GM12878 (cell line): ENCODE measurements at regions not wholly inside any gene's neighbourhood (a gene's known extent, or its start where the extent isn't known, plus 50 kb on each side); places are given as distances from the start of the nearest gene placed in this dataset.

Experiments
- ATAC-seq: fragments of 200-7000 bp; cut with Tn5 transposase; 3 replicates; pipeline ENCODE4 v1.9.1; 2020; ENCODE audit warnings: mild to moderate bottlenecking, moderate library complexity
- BruUV-seq: library from RNA; stranded (reverse); fragments of 400-500 nt; replicated peaks from 2 replicates; lab custom pipeline; 2021; lab: Mats Ljungman, UMichigan
- CTCF ChIA-PET: fragments of 300-600 bp; sonication (Branson Sonifier 250); formaldehyde crosslinking; extraction: SDS; loops from one replicate; lab custom pipeline; 2021; ENCODE audit warnings: inconsistent platforms; lab: Yijun Ruan, JAX
- POLR2A ChIA-PET: fragments of 350-600 bp; formaldehyde crosslinking; extraction: SDS; loops from one replicate; lab custom pipeline; 2021; ENCODE audit warnings: inconsistent platforms; lab: Charles Lee
- RAD21 ChIA-PET: fragments of 300-600 bp; sonication (Branson Sonifier 250); formaldehyde crosslinking; loops from one replicate; lab custom pipeline; 2023; ENCODE audit warnings: antibody characterized with exemption; ENCODE audit not compliant: unreplicated experiment; lab: Charles Lee
- SMC1A ChIA-PET: fragments of 300-600 bp; sonication (Branson Sonifier 250); formaldehyde crosslinking; loops from one replicate; lab custom pipeline; 2023; ENCODE audit not compliant: unreplicated experiment, uncharacterized antibody; lab: Charles Lee
- DNase-seq: peaks from one replicate; pipeline ENCODE4 v3.0.0-alpha.2; 2011; ENCODE audit warnings: low read depth, low spot score
- FAIRE-seq: peaks from 3 replicates; lab custom pipeline; 2011; peaks lifted over from hg19 to GRCh38; lab: Jason Lieb, UNC
- H2AFZ ChIP-seq: 2 replicates; pipeline ENCODE4 v1.6.0; 2011; ENCODE audit warnings: low read depth, low read length, control low read depth; ENCODE audit not compliant: control insufficient read depth
- H3K27ac ChIP-seq: 2 replicates; pipeline ENCODE4 v1.5.1; 2011; ENCODE audit warnings: control low read depth; ENCODE audit not compliant: control insufficient read depth, insufficient read depth
- H3K27me3 ChIP-seq, 2 experiments: replicated peaks in 1 of 2; 2 replicates each; pipeline versions ENCODE4 v1.6.0 to v1.6.1; 2011; ENCODE audit warnings: low read length in 1 of 2; ENCODE audit not compliant: control insufficient read depth in 2 of 2, insufficient read depth in 2 of 2
- H3K36me3 ChIP-seq, 2 experiments: 2 replicates each; pipeline ENCODE4 v1.5.1; 2011; ENCODE audit warnings: low read length in 1 of 2; ENCODE audit not compliant: control insufficient read depth in 2 of 2, insufficient read depth in 2 of 2
- H3K4me1 ChIP-seq: 2 replicates; pipeline ENCODE4 v1.6.1; 2011; ENCODE audit warnings: mild to moderate bottlenecking, low read length, moderate library complexity, mixed read lengths; ENCODE audit not compliant: control insufficient read depth, insufficient read depth
- H3K4me2 ChIP-seq: 2 replicates; pipeline ENCODE4 v1.6.0; 2011; ENCODE audit warnings: control low read depth; ENCODE audit not compliant: control insufficient read depth, insufficient read depth
- H3K4me3 ChIP-seq: fragments of 200-600 bp; sonication (generic); 2 replicates; pipeline ENCODE4 v1.5.1; 2016
- H3K79me2 ChIP-seq: 2 replicates; pipeline ENCODE4 v1.6.0; 2011; ENCODE audit warnings: low read length; ENCODE audit not compliant: control insufficient read depth, insufficient read depth
- H3K9ac ChIP-seq: 2 replicates; pipeline ENCODE4 v1.8.0; 2011; ENCODE audit warnings: low read length, control low read depth, mixed read lengths; ENCODE audit not compliant: control insufficient read depth, insufficient read depth
- H3K9me3 ChIP-seq: replicated peaks from 3 replicates; pipeline ENCODE4 v1.5.1; 2011; ENCODE audit warnings: mild to moderate bottlenecking, low read length; ENCODE audit not compliant: control insufficient read depth, insufficient read depth
- H4K20me1 ChIP-seq: 2 replicates; pipeline ENCODE4 v1.6.0; 2011; ENCODE audit not compliant: control insufficient read depth, insufficient read depth
- ATF2 ChIP-seq: IDR thresholded peaks from 2 replicates; pipeline ENCODE4 v1.6.1; 2012; ENCODE audit warnings: low read length, inconsistent platforms
- CBFB ChIP-seq: IDR thresholded peaks from 2 replicates; pipeline ENCODE4 v1.6.1; 2016; ENCODE audit warnings: antibody characterized with exemption, low read depth
- CBX3 ChIP-seq: fragments of 200-600 bp; sonication (generic); IDR thresholded peaks from 2 replicates; pipeline ENCODE4 v1.6.1; 2016; ENCODE audit warnings: low read depth, borderline replicate concordance
- CHD2 ChIP-seq: IDR thresholded peaks from 2 replicates; pipeline ENCODE4 v1.6.1; 2011; ENCODE audit warnings: low read depth, low read length, improper control_type of control experiment, borderline replicate concordance
- DPF2 ChIP-seq: fragments of 450-650 bp; IDR thresholded peaks from 2 replicates; pipeline ENCODE4 v1.6.1; 2017; ENCODE audit warnings: mild to moderate bottlenecking
- ESRRA ChIP-seq: IDR thresholded peaks from 2 replicates; pipeline ENCODE4 v1.6.1; 2012; ENCODE audit warnings: mild to moderate bottlenecking, low read length, improper control_type of control experiment
- FOXK2 ChIP-seq: fragments of 450-650 bp; IDR thresholded peaks from 2 replicates; pipeline ENCODE4 v1.6.1; 2017; ENCODE audit warnings: mild to moderate bottlenecking, moderate library complexity
- IKZF1 ChIP-seq: fragments of 450-650 bp; conservative IDR thresholded peaks from 2 replicates; pipeline ENCODE4 v1.6.1; 2017; ENCODE audit warnings: antibody characterized with exemption, mild to moderate bottlenecking
- JUND ChIP-seq: IDR thresholded peaks from 2 replicates; pipeline ENCODE4 v1.6.1; 2012; ENCODE audit warnings: low read depth, mild to moderate bottlenecking, low read length, improper control_type of control experiment, moderate library complexity
- MTA3 ChIP-seq: IDR thresholded peaks from 2 replicates; pipeline ENCODE4 v1.6.1; 2012; ENCODE audit warnings: low read length, inconsistent platforms, borderline replicate concordance
- POLR2AphosphoS5 ChIP-seq: IDR thresholded peaks from 2 replicates; pipeline ENCODE4 v1.6.1; 2011; ENCODE audit warnings: mild to moderate bottlenecking, low read length, inconsistent platforms
- SREBF1 ChIP-seq: IDR thresholded peaks from 2 replicates; pipeline ENCODE4 v1.6.1; 2012; ENCODE audit warnings: mild to moderate bottlenecking, low read length
- STAT3 ChIP-seq: IDR thresholded peaks from 2 replicates; pipeline ENCODE4 v1.6.1; 2011; ENCODE audit warnings: low read depth, low read length, improper control_type of control experiment
- TBL1XR1 ChIP-seq: IDR thresholded peaks from 2 replicates; pipeline ENCODE4 v1.6.1; 2012; ENCODE audit warnings: low read depth, low read length, improper control_type of control experiment
- ZBED1 ChIP-seq: IDR thresholded peaks from 2 replicates; pipeline ENCODE4 v1.6.1; 2016; ENCODE audit warnings: borderline replicate concordance
- ZBTB11 ChIP-seq: fragments of 450-650 bp; formaldehyde crosslinking; IDR thresholded peaks from 2 replicates; pipeline ENCODE4 v1.5.0; 2022; ENCODE audit warnings: mild to moderate bottlenecking, missing genetic modification characterization
- ZBTB40 ChIP-seq: fragments of 450-650 bp; IDR thresholded peaks from 2 replicates; pipeline ENCODE4 v1.6.1; 2016; ENCODE audit warnings: mild to moderate bottlenecking, moderate library complexity, borderline replicate concordance
- WGBS: methylation state at CpG from one replicate; pipeline ENCODE4 v1.1.6; 2016; ENCODE audit warnings: low lambda C conversion rate; ENCODE audit not compliant: insufficient replicate concordance, insufficient coverage; ENCODE audit errors: missing lambda C conversion rate; 5-methylcytosine and 5-hydroxymethylcytosine counted together
- in situ Hi-C: fragments of 300-500 bp; cut with MboI; formaldehyde crosslinking; loops from 9 replicates; pipeline ENCODE4 v1.14.3; 2018; ENCODE audit warnings: mixed read lengths
- intact Hi-C: fragments of 100-400 bp; cut with micrococcal nuclease; formaldehyde crosslinking; loops from one replicate; pipeline ENCODE4 v1.14.2; 2022; ENCODE audit not compliant: unreplicated experiment

DNA sequence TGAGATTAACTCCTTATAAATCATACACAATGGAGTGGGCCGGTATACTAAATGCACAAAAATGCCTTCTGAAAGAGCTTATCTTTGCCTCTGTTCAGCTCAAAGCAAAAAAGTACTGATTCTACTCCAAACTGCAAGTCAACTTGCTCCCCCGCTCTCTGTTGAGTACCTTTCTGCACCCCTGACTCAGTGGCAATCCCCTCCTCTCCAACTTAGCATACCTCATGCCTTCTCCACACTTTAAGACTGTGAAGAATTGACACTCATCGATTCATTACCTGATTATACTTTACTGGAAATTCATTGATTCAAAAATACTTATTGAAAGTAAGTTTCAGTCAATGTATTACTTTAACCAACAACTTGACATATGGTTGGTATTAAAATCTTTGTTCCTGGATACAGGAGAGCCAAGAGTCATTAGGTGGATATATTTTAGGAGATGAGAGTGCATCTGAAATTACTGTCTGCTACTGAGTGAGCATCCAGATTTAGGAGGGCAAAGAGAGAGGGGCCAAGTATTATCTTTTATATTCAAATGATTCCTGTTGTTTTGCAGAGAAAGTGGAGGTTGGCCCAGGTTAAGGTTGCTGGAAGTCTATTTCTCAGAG is 187.7 kb downstream of the ICOS start:
- no peak overlapping the region for H3K4me3 ChIP-seq
- ChIA-PET POLR2A (no interaction called here), RAD21 (no interaction called here)
- H4K20me1 ChIP-seq: no peaks in the 10 kb centered on the region
- H3K9ac ChIP-seq: no peak overlapping the region
- BruUV-seq: no TSS peak
- H3K27ac ChIP-seq: no peak overlapping the region
- peaks cover 0 to 3% of the 10 kb centered on the region in 2 experiments; a peak in 1 of 4 replicates for H3K27me3 ChIP-seq
- ATAC-seq (no peak), DNase-seq (no peak)
- no peaks in the 10 kb centered on the region for H3K79me2 ChIP-seq
- H2AFZ ChIP-seq: no peak overlapping the region
- no peak for TF ChIP-seq CBFB
- no peak for TF ChIP-seq STAT3
- no peak for TF ChIP-seq FOXK2
- no peak for TF ChIP-seq DPF2
- no peak for TF ChIP-seq ESRRA
- TF ChIP-seq POLR2AphosphoS5: no peak
- no peak for TF ChIP-seq ZBTB11 (CRISPR knock-in tag)
- TF ChIP-seq SREBF1: no peak
- no peak for TF ChIP-seq IKZF1
- TF ChIP-seq JUND: no peak
- no peak for TF ChIP-seq MTA3
- no peak for TF ChIP-seq ATF2
- no peak for TF ChIP-seq TBL1XR1
- TF ChIP-seq CBX3: no peak
- TF ChIP-seq ZBTB40: no peak
- no peak for TF ChIP-seq ZBED1
- TF ChIP-seq CHD2: no peak
- TF ChIP-seq, all 136 proteins: peak for 0
- no peaks in the 10 kb centered on the region for H3K9me3 ChIP-seq
- H3K4me2 ChIP-seq: no peak overlapping the region
- no peaks in the 10 kb centered on the region for H3K4me1 ChIP-seq
- CTCF ChIA-PET: no interaction called here
- in situ Hi-C loops: no loop called here
- SMC1A ChIA-PET: no interaction called here
- intact Hi-C loops: no loop called here
- WGBS: 20% methylated on average over 3 of the region's 3 CpGs
- FAIRE-seq: no peak
- no peaks in the 10 kb centered on the region for H3K36me3 ChIP-seq
